ENCODE measurements at regions not wholly inside any gene's neighbourhood (a gene's known extent, or its start where the extent isn't known, plus 50 kb on each side); places are given as distances from the start of the nearest gene placed in this dataset.

- Histone ChIP-seq H3K9me3 (ENCODE audit: control insufficient read depth, insufficient read depth, low read length) (no peaks in the 10 kb centered on the region), H4K5ac (ENCODE audit: low read depth, low read length) (no peak overlapping the region), H3K27ac (ENCODE audit: insufficient read depth, low read length) (no peak overlapping the region), H3K4me3 (ENCODE audit: insufficient read depth, low read depth, low read length) (no peak overlapping the region), H2AK5ac (ENCODE audit: low read depth, low read length) (no peak overlapping the region), H2BK15ac (ENCODE audit: low read depth, low read length) (no peak overlapping the region), H3K9ac (ENCODE audit: low read depth, low read length) (no peak overlapping the region), H3K4me1 (ENCODE audit: control insufficient read depth, insufficient read depth, low read length) (no peaks in the 10 kb centered on the region), H3K23ac (ENCODE audit: low read depth, low read length) (no peak overlapping the region), H3K56ac (ENCODE audit: extremely low read depth, insufficient read depth, low read length) (no peak overlapping the region), H2BK20ac (ENCODE audit: low read depth, low read length) (no peak overlapping the region), H3K14ac (replicated peaks; ENCODE audit: low read depth, low read length) (no peak overlapping the region), H4K91ac (ENCODE audit: insufficient read depth, low read depth, low read length) (no peak overlapping the region), H3K79me1 (ENCODE audit: low read depth in 1 of 2, low read length in 2 of 2) (no peaks in the 10 kb centered on the region), H4K8ac (ENCODE audit: low read depth in 2 of 2, low read length in 2 of 2) (no peak overlapping the region), H2BK120ac (ENCODE audit: low read depth, low read length) (no peak overlapping the region), H4K20me1 (ENCODE audit: insufficient read depth, low read length) (no peaks in the 10 kb centered on the region), H3K36me3 (ENCODE audit: control insufficient read depth, insufficient read depth, low read length) (no peaks in the 10 kb centered on the region), H2AFZ (replicated peaks; ENCODE audit: low read length, poor library complexity) (no peak overlapping the region), H3K4ac (ENCODE audit: low read depth, low read length) (no peak overlapping the region), H3K9me1 (ENCODE audit: insufficient read depth, low read length) (no peaks in the 10 kb centered on the region), H3K27me3 (ENCODE audit: control insufficient read depth, insufficient read depth, low read length) (no peaks in the 10 kb centered on the region), H3K4me2 (ENCODE audit: low read depth, low read length) (no peak overlapping the region), H3K18ac (ENCODE audit: low read depth, low read length) (no peak overlapping the region), H2AK9ac (replicated peaks; ENCODE audit: low read depth, low read length, poor library complexity) (no peak overlapping the region), H2BK5ac (ENCODE audit: low read depth, low read length, poor library complexity, severe bottlenecking) (no peak overlapping the region)
- TF ChIP-seq MAFK (IDR thresholded peaks at IDR 0.05; ENCODE audit: low read depth, low read length) (no peak), SMC3 (IDR thresholded peaks at IDR 0.05; ENCODE audit: low read depth, low read length) (no peak), MXI1 (IDR thresholded peaks at IDR 0.05; ENCODE audit: borderline replicate concordance, low read depth, low read length) (no peak), CEBPB (IDR thresholded peaks at IDR 0.05; ENCODE audit: low read depth, low read length) (no peak), MAZ (IDR thresholded peaks at IDR 0.05; ENCODE audit: borderline replicate concordance, low read depth, low read length) (no peak), RAD21 (IDR thresholded peaks at IDR 0.05; ENCODE audit: low read length) (no peak), RFX5 (IDR thresholded peaks at IDR 0.05; ENCODE audit: low read depth, low read length) (no peak), RCOR1 (IDR thresholded peaks at IDR 0.05; ENCODE audit: insufficient replicate concordance, low read length) (no peak), FOS (IDR thresholded peaks at IDR 0.05; ENCODE audit: low read depth, low read length) (no peak), USF2 (IDR thresholded peaks at IDR 0.05; ENCODE audit: low read depth, low read length) (no peak), CHD1 (IDR thresholded peaks at IDR 0.05; ENCODE audit: low read depth, low read length) (no peak), ELK1 (IDR thresholded peaks at IDR 0.05; ENCODE audit: borderline replicate concordance, low read depth, low read length) (no peak), CTCF (conservative IDR thresholded peaks at IDR 0.05; ENCODE audit: low read depth, low read length) (no peak), BHLHE40 (IDR thresholded peaks at IDR 0.05; ENCODE audit: low read depth, low read length) (no peak)
- DNase-seq (no peak), ATAC-seq (ENCODE audit: low read depth) (no peak)
- no TSS peak for BruUV-seq (replicated peaks)
- dilution Hi-C loops (cut with HindIII; ENCODE audit: low sequenced_read_pairs, unreplicated experiment) (no loop called here), in situ Hi-C loops (cut with MboI; ENCODE audit: low sequenced_read_pairs) (no loop called here), intact Hi-C loops (cut with micrococcal nuclease) (no loop called here)
- 60% methylated on average over 1 of the region's 2 CpGs; no CpG with 5 or more reads in 1 of the 2 experiments for WGBS, 2 experiments (ENCODE audit: extremely low coverage in 2 of 2, insufficient read length in 1 of 2)
- POLR2A ChIA-PET (ENCODE audit: unreplicated experiment) = no interaction called here
- CTCF ChIA-PET = no interaction called here
Measured at GRCh38 chr4:112807083-112807482, 170.1 kb downstream of the LARP7 start.

All from IMR-90 (cell line).